ENCODE measurements at regions not wholly inside any gene's neighbourhood (a gene's known extent, or its start where the extent isn't known, plus 50 kb on each side); places are given as distances from the start of the nearest gene placed in this dataset.
A peak's percentile ranks its signal among the peaks of the same experiment; 100 is the strongest.

- no peak for DNase-seq
Measured at GRCh38 chr2:241924069-241924908, 54.8 kb downstream of the RTP5 start.

GRCh38 chr2:241924909-241925250 lies 55.4 kb downstream of the RTP5 start:
- DNase-seq: no peak

- no peak for DNase-seq
Measured at GRCh38 chr2:241925277-241925676, 55.7 kb downstream of the RTP5 start.

GRCh38 chr2:241925821-241926441 lies 56.4 kb downstream of the RTP5 start:
- DNase-seq: no peak

GRCh38 chr2:241926541-241927311 lies 57.2 kb downstream of the RTP5 start:
- DNase-seq: no peak

GRCh38 chr2:241929551-241930490 lies 60.3 kb downstream of the RTP5 start:
- DNase-seq: no peak

GRCh38 chr2:241931084-241931975 lies 61.8 kb downstream of the RTP5 start:
- no peak for DNase-seq

GRCh38 chr2:241931976-241932898 lies 62.7 kb downstream of the RTP5 start:
- DNase-seq: no peak

GRCh38 chr2:241932899-241933178 lies 63.3 kb downstream of the RTP5 start:
- no peak for DNase-seq

- DNase-seq: no peak
Measured at GRCh38 chr2:241933179-241933911, 63.8 kb downstream of the RTP5 start.

GRCh38 chr2:241935314-241935713 lies 65.8 kb downstream of the RTP5 start:
- DNase-seq: no peak

- no peak for DNase-seq
Measured at GRCh38 chr2:241935774-241936173, 66.2 kb downstream of the RTP5 start.

- DNase-seq: no peak
Measured at GRCh38 chr2:241936457-241937133, 67.1 kb downstream of the RTP5 start.

GRCh38 chr2:241937297-241937696 lies 67.8 kb downstream of the RTP5 start:
- no peak for DNase-seq

- no peak for DNase-seq
Measured at GRCh38 chr2:241939541-241939940, 70.0 kb downstream of the RTP5 start.

- peak in 1 of 2 experiments; percentile 28 for DNase-seq
Measured at GRCh38 chr2:241940329-241940728, 70.8 kb downstream of the RTP5 start.

GRCh38 chr2:241941691-241942301 lies 72.3 kb downstream of the RTP5 start:
- DNase-seq: no peak

GRCh38 chr2:241942416-241943208 lies 73.1 kb downstream of the RTP5 start:
- no peak for DNase-seq

Measured in NCI-H526 (cell line).